GM18502 (cell line): ENCODE measurements at regions not wholly inside any gene's neighbourhood (a gene's known extent, or its start where the extent isn't known, plus 50 kb on each side); places are given as distances from the start of the nearest gene placed in this dataset.
A peak's percentile ranks its signal among the peaks of the same experiment; 100 is the strongest.
"Not testable (repeated sequence)": the region's sequence is repeated elsewhere in the genome, so short reads cannot be mapped to it uniquely, and the experiment has no call there.

Experiments
- ATAC-seq: cut with Tn5 transposase; IDR thresholded peaks from one replicate; pipeline ENCODE4 v1.9.1; 2021; ENCODE audit warnings: mild to moderate bottlenecking; ENCODE audit not compliant: unreplicated experiment, poor library complexity

DNA sequence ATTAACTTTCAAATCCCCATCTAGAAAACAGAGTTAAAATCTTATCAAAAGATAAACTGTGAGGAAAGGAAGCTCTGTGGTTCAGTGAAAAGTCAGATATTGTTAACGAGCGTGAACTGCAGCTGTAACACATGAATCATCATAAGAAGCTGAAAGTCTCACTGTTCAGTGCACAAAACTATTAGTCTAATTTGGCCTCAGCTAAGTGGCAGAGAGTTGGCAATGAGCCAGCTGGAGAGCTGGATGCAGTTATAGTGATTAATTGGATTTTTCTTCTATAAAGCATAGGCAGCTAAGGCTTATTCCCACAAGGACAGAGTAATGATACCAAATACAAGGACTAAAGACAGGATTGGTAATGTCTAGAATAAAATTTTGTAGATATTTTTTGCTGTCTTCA is 101.1 kb upstream of the ABCB5 start:
- no peak for ATAC-seq

DNA sequence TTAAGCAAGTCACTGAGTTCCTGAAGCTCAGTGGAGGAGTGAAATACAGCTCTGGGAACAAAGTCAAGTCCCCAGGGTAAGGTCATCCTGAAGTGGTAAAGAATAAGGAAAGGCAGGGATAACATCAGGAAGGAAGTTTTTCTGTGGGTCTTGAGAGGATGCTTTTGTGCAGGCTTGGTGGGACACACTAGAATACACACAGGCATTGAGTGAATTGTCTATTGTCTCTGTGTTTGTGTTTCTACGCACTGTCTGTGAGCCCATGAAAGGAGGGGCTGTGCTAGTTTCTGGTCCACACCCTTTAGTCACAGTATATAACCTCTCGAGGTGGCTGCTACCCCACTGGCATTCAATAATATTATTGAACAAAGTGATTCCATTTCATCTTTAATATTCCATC is 95.8 kb upstream of the ABCB5 start:
- ATAC-seq, result no peak

DNA sequence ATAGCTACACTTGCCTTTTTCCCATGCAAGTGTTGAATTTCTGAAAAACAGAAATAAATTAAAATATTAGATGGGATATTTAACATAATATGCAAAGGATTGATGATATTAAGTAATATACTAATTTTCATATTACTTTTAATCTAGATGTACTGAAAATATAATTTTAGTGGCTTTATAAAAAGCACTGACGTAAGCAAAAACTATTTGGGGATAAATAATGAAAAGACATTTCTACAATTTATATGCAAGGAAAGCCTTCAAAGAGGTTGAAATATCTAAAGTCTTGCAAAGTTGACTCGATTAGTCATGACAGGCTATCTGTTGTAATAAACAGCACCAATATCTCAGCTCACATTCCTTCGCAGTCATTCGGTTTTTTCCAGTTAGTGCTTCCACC is 94.9 kb upstream of the ABCB5 start:
- ATAC-seq, result no peak

DNA sequence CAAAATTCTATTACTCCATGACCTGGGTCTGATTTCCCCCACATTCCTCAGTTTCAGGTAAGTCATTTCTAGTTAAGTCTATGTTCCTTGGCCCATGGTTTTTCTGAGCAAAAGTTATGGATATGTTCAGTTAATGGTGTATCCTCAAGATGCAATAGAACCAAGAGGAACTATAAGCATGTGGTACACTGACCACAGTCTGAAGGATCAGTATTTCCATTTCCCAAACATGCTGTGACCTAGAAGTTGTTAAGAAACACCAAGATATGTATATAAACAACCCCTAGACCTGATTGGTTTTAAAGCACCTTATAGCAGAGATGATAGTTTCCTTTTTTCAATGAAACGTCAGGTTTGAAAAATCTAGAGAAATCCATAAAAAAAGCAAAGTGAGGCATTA is 94.2 kb upstream of the ABCB5 start:
- ATAC-seq, result no peak

DNA sequence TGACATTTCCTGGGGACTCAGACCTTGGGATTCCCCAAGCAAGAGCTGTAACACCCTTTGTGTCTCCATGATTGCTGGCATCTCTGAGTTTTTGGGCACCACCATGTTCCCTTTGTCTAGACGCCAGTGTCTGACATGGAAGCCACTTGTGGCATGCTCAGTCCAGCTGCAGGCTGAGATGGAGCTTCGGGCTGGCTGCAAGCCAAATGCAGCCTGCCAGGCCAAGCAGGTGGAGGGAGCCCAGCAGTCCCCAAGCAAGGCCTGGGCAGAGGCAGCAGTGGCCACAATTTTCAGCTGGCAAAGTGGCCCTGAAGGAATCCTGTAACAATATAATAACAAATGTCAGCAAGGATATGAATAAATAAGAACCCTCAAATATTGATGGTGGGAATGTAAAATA is 86.2 kb upstream of the ABCB5 start:
- no peak for ATAC-seq

DNA sequence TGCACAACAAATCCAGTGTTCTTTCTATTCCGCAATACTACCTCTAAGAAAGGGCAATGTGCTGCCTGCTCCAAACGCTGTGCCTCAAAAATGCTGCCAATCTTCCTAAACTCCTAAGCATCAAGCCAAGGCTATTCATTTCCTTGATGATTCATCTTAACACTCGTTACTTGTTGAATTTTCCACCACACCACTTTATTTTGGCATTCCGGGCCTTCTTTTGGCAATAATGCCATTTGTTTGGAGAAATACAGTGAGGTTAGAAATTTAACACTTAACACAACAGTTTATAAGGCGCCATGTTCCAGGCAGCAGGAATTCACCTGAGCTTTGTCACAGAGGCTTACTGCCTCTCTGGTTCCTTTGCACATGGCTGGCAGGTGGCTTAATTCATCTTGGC is 82.6 kb upstream of the ABCB5 start:
- ATAC-seq, result no peak

DNA sequence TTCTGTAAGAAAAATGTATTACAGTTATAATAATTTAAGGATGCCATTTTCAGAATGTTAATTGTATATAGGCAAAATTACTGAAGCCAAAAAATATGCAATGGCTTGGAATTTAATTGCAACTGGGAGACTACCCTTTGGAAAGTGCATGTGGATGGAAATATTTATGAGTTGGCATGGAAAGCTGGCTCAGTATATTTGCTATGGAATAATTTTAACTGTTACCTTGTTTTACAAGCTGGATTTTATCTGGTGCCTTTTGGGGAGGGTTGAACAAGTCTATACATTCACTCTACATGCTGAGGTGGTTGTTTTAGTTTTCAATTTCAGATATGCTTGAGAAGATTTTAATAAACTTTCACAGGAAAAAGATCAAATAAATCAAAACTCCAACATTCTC is 80.9 kb upstream of the ABCB5 start:
- ATAC-seq, result no peak

DNA sequence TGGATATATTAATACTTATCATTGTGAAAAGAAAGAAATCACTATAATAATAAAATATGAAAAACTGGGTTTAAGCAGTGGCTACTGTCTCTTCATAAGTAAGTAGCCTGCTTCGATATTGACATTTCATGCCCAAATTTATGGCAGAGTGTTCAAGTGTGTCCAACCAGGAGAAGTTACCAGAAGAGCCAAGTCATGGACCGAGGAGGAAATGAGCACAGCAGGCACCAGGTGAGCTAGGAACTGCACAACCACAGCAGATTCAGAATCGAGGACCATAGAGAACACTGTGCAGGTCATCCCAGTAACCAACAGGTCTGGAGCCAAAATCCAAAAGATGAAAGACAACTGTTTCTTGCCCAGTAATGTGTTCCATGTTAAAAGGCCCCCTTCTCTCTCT is 79.9 kb upstream of the ABCB5 start:
- no peak for ATAC-seq

DNA sequence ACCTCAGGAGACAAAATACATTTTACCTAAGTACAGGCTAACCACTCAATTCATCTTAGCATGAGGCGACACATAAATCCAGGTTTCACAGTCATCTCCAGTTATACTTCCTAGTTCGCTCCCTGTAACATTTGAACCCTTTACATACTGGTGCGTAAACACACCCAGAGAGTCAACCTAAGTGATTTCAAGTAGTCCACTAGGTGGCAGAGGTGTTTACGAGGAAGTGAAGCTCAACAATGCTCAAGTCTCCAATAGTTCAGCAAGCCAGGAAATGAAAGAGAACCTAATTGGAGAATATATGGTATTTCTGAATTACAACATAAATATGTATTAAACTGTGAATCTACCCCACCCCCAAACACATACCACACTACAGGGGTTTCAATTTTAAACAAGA is 76.3 kb upstream of the ABCB5 start:
- no peak for ATAC-seq

DNA sequence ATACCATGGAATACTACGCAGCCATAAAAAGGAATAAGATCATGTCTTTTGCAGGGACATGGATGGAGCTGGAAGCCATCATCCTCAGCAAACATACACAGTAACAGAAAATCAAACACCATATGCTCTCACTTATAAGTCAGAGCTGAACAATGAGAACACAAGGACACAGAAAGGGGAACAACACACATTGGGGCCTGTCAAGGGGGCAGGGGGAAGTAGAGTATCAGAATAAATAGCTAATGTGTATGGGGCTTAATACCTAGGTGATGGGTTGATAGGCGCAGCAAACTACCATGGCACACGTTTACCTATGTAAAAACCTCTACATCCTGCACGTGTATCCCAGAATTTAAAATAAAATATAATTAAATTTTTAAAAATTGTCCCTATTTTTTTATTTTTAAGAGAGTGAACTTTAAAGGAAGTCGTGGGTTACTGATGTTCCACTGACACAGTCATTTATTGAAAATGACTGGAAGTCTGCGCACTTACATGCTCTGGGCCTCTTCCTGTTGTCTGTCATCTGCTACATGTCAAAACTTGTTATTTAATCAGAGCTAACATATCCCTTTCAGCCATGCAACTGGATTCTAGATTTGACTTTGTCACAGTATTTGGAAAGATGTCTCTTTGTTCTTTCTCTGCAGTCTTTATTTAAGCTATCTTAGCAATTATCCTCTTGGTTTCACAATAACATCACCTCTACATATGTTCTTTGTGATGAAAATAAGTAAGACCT is 73.7 kb upstream of the ABCB5 start:
- ATAC-seq, result peak; percentile 74

DNA sequence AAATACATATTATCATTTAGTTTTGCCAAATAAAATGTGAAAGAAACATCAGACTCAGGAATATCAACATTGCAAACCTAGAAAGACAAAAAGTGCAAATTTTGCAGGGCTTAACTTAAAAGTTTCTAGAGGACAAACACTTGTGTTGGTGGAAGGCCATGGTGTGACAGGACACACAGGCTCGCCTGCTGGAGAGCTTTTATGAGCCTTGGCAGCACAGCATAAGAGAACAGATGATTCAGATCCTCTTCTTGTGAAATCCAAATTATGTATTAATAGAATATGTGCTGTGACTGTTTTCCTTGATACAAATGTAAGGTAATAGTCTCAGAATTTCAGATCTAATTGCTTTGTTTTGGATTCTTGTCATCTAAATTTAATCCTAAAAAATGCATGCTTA is 72.9 kb upstream of the ABCB5 start:
- no peak for ATAC-seq

DNA sequence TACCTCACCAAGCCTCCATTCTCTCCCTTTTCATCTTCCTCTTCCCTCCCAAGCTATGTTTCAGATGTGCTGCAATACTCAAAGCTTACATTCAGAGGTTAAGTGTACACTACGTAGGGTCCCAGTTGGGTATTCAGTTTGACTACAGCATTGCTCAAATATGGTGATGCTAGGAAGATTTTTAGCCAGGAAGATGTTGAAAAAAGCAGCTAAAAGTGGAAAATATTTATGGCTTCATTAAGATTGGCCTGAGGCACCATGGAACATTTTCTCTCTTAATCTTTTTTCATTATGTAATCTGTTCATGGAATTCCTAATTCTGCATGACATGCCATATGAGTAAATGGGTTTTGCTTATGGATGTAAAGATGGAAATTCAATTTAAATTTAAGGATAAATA is 72.0 kb upstream of the ABCB5 start:
- ATAC-seq, result no peak

DNA sequence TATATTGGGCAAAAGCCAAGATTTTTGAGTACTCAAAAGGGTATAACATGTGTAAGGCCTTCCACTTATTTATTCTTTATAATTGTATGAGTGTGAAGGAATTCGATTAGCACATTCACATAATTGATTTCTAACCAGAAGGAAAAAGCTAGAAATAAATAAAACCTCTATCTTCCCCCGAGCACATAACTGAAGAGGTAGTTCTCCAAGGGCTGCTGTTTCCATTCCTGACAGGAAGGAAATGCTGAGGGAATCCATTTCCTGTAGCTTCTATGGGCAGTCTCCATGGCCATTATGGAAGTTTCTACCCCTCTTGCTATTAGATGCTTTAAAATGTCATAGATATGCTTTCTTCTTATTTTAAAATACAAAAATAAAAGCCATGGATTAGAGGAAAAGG is 70.5 kb upstream of the ABCB5 start:
- ATAC-seq, result no peak

DNA sequence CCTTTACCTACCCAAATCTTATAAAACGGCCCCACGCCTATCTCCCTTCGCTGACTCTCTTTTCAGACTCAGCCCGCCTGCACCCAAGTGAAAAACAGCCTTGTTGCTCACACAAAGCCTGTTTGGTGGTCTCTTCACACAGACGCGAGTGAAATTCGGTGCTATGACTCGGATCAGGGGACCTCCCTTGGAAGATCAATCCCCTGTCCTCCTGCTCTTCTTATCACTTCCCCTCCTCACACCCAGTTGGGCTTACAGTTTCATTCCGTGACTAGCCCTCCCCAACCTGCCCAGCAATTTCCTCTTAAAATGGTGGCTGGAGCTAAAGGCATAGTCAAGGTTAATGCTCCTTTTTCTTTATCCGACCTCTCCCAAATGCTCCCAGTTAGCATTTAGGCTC is 68.5 kb upstream of the ABCB5 start:
- ATAC-seq, result not testable (repeated sequence)

DNA sequence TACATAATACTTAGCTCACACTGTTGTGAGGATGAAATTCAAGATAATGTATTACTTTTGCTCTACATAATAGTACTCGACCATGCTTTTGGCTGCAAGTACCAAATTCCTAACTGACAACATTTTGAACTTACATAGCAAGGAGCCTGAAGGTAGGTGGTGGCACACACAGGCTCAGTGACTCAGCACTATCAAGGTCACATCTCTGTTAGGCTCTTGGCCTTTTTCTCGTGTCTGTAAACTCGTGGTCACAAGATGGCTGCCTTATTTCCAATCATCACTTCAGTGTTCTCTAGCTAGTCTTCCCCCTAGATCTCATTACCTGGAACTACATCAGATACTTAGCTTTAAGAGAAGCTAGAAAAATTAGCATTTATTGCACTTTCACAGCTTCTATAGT is 61.4 kb upstream of the ABCB5 start:
- ATAC-seq, result no peak

DNA sequence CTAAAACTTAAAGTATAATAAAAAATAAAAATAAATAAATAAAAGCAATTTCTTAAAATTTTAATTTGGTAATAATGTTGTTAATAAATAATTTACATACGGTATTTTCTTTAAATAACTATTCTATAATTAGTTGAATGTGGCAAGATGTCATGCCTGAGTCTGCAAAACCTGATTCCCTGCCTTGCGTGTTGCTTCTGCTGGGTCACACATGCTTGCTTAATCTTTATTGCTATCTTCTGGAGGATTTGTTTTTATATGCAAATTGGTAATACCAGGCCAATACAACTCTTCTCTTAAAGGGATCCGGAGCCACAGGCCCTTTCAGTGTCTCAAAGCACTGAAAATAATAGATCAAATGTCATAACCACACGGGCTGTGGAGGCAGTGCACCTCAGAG is 59.4 kb upstream of the ABCB5 start:
- no peak for ATAC-seq

DNA sequence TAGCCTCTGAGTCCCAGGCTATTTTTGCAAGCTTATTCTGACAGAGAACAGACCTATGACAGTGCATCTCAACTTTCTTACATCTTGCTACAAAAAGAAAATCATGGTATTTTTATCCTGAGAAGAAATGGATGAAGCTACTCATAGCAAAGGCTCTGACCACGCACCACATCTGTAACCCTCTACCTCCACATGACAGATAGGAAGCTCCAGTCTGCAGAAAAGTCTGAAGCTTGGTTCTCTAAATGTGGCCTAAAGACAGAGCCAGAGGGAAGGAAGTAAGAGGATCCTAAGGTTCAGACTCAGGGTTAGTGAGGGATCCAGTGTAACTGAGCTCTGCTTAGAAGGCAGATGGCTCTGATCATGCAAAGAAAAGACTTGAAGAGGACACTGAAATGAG is 58.4 kb upstream of the ABCB5 start:
- no peak for ATAC-seq

DNA sequence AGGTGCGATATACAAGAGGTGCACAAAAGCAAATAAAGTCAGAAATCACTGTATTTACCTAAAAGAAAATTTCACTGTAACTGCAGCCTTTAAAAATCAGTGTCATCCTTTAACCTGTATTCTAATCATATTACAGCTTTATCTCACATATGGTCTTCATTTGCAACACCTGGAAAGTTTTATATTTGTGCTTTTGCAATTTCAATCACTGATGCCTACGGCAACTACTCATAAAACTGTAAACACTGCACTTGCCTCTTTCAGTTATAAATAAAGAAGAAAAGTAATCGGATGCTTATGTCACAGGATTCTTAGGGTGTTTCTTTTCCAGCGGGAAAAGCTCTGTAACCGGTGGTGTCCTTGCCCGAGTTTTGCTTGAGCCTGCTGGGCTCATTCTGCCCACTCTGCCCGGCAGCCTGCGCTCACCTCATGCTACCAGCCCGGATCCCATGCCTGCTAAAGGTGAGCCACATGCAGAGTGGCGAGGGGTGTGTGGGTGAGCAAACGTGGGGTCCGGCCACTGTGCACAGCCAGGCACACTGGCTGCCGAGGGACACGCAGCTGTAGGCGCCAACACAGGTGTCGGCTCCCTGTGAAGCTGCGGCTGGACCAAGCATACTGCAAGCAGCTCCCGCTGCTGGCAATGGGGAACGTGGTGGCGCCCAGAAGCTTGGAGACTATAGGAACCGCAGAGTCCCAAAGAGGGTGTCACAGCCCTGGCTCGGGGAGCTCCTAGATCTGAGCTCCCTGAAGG is 56.3 kb upstream of the ABCB5 start:
- ATAC-seq, result no peak

DNA sequence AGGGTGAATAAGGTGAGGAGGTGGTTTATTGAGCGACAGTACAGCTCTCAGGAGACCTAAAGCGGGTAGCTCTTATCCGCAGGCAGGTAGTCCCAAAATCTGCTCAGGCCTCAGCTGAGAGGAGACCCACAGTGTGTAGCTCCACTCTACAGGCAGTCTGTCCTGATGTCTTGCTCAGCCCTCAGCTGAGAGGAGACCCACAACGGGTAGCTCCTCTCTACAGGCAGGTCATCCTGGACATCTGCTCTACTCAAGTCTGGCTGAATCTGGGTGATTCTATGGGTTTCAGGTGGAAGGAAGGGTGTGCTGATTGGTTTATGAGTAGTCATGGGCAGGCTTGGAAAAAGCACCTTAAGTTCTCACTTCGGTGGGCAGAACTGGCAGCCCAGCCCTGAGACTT is 55.6 kb upstream of the ABCB5 start:
- no peak for ATAC-seq

DNA sequence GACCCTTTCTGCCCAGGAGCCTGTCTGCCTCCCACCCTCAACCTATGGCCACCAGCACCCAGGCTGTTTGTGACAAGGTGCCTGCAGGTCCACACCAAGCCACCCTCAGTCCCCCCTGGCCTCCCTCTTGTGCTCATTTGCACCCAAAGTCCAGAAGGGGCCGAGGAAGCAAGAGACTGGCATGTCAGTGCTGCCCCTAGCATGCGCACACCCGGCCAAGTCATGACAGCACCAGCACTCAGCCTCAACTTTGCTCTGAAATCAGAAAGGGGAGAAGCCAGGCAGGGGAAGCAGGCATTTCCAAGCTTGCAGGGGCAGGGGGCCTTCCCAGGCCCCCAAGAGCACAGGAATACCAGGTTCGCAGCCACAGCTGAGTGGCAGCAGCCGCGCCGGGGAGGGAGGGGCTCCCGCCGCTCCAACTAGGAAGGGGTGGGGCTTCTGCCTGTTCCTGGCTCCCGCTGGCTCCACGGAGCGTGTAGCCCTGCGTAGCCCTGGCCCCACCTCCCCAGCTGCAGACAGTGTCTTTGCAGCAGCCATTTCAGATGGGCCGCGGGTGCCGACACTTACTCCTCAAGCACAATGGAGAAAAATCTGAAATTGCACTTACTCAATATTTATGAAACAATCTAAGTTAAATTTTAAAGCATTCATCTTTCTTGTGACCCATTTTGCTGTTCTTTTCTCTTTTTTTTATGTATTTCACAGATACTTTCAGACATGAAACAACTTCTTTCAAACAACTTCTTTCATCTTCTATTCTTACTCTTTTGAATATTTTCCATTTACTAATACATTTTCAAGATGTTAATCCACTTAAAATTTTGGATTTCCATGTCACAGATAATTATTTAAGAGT is 54.9 kb upstream of the ABCB5 start:
- ATAC-seq, result no peak

DNA sequence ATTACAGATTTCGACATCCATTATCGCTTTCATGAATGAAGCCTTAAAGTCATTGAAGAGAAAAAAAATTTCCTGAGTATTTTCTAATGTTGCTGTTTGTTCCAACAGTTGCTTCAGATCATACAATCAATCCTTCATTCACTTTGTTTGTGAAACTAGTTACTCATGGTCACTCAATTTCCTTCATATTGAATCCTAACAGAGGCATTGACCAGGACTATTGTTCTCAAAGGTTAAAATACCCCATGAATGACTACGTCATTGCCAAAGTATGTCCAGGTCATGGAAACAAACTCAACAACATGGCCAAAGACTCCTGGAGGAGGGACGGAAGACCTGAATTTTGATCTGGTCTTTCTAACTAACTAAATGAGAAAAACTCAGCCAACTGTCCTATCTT is 54.0 kb upstream of the ABCB5 start:
- no peak for ATAC-seq
